Activated CD4-positive, alpha-beta T cell treated with anti-CD3 and anti-CD28 coated beads, Interleukin-2, amount 10 ng/mL, durations not matched to agents 24 days and 14 days (primary cell): ENCODE measurements at regions not wholly inside any gene's neighbourhood (a gene's known extent, or its start where the extent isn't known, plus 50 kb on each side); places are given as distances from the start of the nearest gene placed in this dataset.

Experiments
- DNase-seq: peaks from one replicate; pipeline ENCODE4 v3.0.0; 2022
- H3K27ac Mint-ChIP-seq: one replicate; pipeline ENCODE4 v1.8.0; 2022; ENCODE audit warnings: mild to moderate bottlenecking, mixed read lengths
- H3K27me3 Mint-ChIP-seq: one replicate; pipeline ENCODE4 v1.8.0; 2022; ENCODE audit warnings: mixed read lengths
- H3K36me3 Mint-ChIP-seq: one replicate; pipeline ENCODE4 v1.8.0; 2022; ENCODE audit warnings: low read depth, mild to moderate bottlenecking, mixed read lengths
- H3K4me1 Mint-ChIP-seq: one replicate; pipeline ENCODE4 v1.8.0; 2021; ENCODE audit warnings: mixed read lengths
- H3K4me3 Mint-ChIP-seq: one replicate; pipeline ENCODE4 v1.8.0; 2022; ENCODE audit warnings: mild to moderate bottlenecking, moderate library complexity, mixed read lengths
- H3K9me3 Mint-ChIP-seq: one replicate; pipeline ENCODE4 v1.8.0; 2021; ENCODE audit warnings: mixed read lengths
- intact Hi-C: fragments of 100-400 bp; cut with micrococcal nuclease; formaldehyde crosslinking; loops from one replicate; pipeline ENCODE4 v1.15.1; 2023

- peaks cover 13% of the 10 kb centered on the region for H3K9me3 Mint-ChIP-seq
- DNase-seq, result no peak
- no peaks in the 10 kb centered on the region for H3K36me3 Mint-ChIP-seq
- no peaks in the 10 kb centered on the region for H3K27me3 Mint-ChIP-seq
- H3K4me1 Mint-ChIP-seq, result no peaks in the 10 kb centered on the region
- H3K4me3 Mint-ChIP-seq, result no peak overlapping the region
- no peak overlapping the region for H3K27ac Mint-ChIP-seq
- intact Hi-C loops, result no loop called here
Observed at GRCh38 chr14:76657846-76658245, 103.4 kb upstream of the VASH1 start.

GRCh38 chr14:76662580-76662979 is 98.7 kb upstream of the VASH1 start:
- no peaks in the 10 kb centered on the region for H3K4me1 Mint-ChIP-seq
- H3K4me3 Mint-ChIP-seq, result no peak overlapping the region
- no peaks in the 10 kb centered on the region for H3K27me3 Mint-ChIP-seq
- no peak for DNase-seq
- no peaks in the 10 kb centered on the region for H3K36me3 Mint-ChIP-seq
- intact Hi-C loops, result no loop called here
- peaks cover 12% of the 10 kb centered on the region for H3K9me3 Mint-ChIP-seq
- H3K27ac Mint-ChIP-seq, result no peak overlapping the region

GRCh38 chr14:76664790-76665189 is 96.5 kb upstream of the VASH1 start:
- H3K27ac Mint-ChIP-seq, result no peak overlapping the region
- peaks cover 2% of the 10 kb centered on the region for H3K27me3 Mint-ChIP-seq
- H3K9me3 Mint-ChIP-seq, result peaks cover 2% of the 10 kb centered on the region
- H3K36me3 Mint-ChIP-seq, result no peaks in the 10 kb centered on the region
- H3K4me3 Mint-ChIP-seq, result no peak overlapping the region
- intact Hi-C loops, result no loop called here
- H3K4me1 Mint-ChIP-seq, result no peaks in the 10 kb centered on the region
- DNase-seq, result no peak

- Mint-ChIP-seq H3K4me1 (no peaks in the 10 kb centered on the region), H3K27me3 (peaks cover 5% of the 10 kb centered on the region), H3K27ac (no peak overlapping the region), H3K4me3 (no peak overlapping the region), H3K36me3 (no peaks in the 10 kb centered on the region), H3K9me3 (no peaks in the 10 kb centered on the region)
- intact Hi-C loops, result no loop called here
- DNase-seq, result no peak
Observed at GRCh38 chr14:76666746-76667145, 94.5 kb upstream of the VASH1 start.

GRCh38 chr14:76669770-76670169 is 91.5 kb upstream of the VASH1 start:
- DNase-seq, result no peak
- Mint-ChIP-seq H3K4me1 (no peaks in the 10 kb centered on the region), H3K4me3 (no peak overlapping the region), H3K9me3 (no peaks in the 10 kb centered on the region), H3K27ac (no peak overlapping the region), H3K36me3 (no peaks in the 10 kb centered on the region), H3K27me3 (peaks cover 12% of the 10 kb centered on the region)
- intact Hi-C loops, result no loop called here

GRCh38 chr14:76672123-76672522 is 89.1 kb upstream of the VASH1 start:
- Mint-ChIP-seq H3K27ac (no peak overlapping the region), H3K27me3 (peaks cover 12% of the 10 kb centered on the region), H3K36me3 (no peaks in the 10 kb centered on the region), H3K9me3 (no peaks in the 10 kb centered on the region), H3K4me1 (no peaks in the 10 kb centered on the region), H3K4me3 (no peak overlapping the region)
- intact Hi-C loops, result no loop called here
- no peak for DNase-seq

GRCh38 chr14:76673261-76673660 is 88.0 kb upstream of the VASH1 start:
- H3K9me3 Mint-ChIP-seq, result no peaks in the 10 kb centered on the region
- DNase-seq, result no peak
- no peaks in the 10 kb centered on the region for H3K36me3 Mint-ChIP-seq
- intact Hi-C loops, result no loop called here
- H3K4me3 Mint-ChIP-seq, result no peak overlapping the region
- H3K27ac Mint-ChIP-seq, result no peak overlapping the region
- no peaks in the 10 kb centered on the region for H3K4me1 Mint-ChIP-seq
- peaks cover 12% of the 10 kb centered on the region for H3K27me3 Mint-ChIP-seq

- Mint-ChIP-seq H3K27me3 (peaks cover 8% of the 10 kb centered on the region), H3K4me3 (no peak overlapping the region), H3K4me1 (no peaks in the 10 kb centered on the region), H3K36me3 (no peaks in the 10 kb centered on the region), H3K9me3 (no peaks in the 10 kb centered on the region), H3K27ac (no peak overlapping the region)
- DNase-seq, result no peak
- intact Hi-C loops, result no loop called here
Observed at GRCh38 chr14:76675046-76675445, 86.2 kb upstream of the VASH1 start.

GRCh38 chr14:76676539-76676938 is 84.7 kb upstream of the VASH1 start:
- Mint-ChIP-seq H3K4me3 (no peak overlapping the region), H3K9me3 (peaks cover 7% of the 10 kb centered on the region), H3K27ac (no peak overlapping the region), H3K36me3 (no peaks in the 10 kb centered on the region), H3K27me3 (peaks cover 10% of the 10 kb centered on the region), H3K4me1 (no peaks in the 10 kb centered on the region)
- no peak for DNase-seq
- intact Hi-C loops, result no loop called here

- no peak for DNase-seq
- peaks cover 8% of the 10 kb centered on the region for H3K9me3 Mint-ChIP-seq
- intact Hi-C loops, result no loop called here
- no peak overlapping the region for H3K4me3 Mint-ChIP-seq
- H3K4me1 Mint-ChIP-seq, result no peaks in the 10 kb centered on the region
- no peak overlapping the region for H3K27ac Mint-ChIP-seq
- no peaks in the 10 kb centered on the region for H3K36me3 Mint-ChIP-seq
- H3K27me3 Mint-ChIP-seq, result peaks cover 10% of the 10 kb centered on the region
Observed at GRCh38 chr14:76677534-76678145, 83.6 kb upstream of the VASH1 start.

- Mint-ChIP-seq H3K4me3 (no peak overlapping the region), H3K27ac (no peak overlapping the region)
Observed at GRCh38 chr14:76678244-76678800, 82.9 kb upstream of the VASH1 start.

GRCh38 chr14:76682367-76682766 is 78.9 kb upstream of the VASH1 start:
- H3K36me3 Mint-ChIP-seq, result no peaks in the 10 kb centered on the region
- H3K4me3 Mint-ChIP-seq, result no peak overlapping the region
- H3K27ac Mint-ChIP-seq, result no peak overlapping the region
- peaks cover 18% of the 10 kb centered on the region for H3K9me3 Mint-ChIP-seq
- no peak for DNase-seq
- intact Hi-C loops, result no loop called here
- H3K4me1 Mint-ChIP-seq, result no peaks in the 10 kb centered on the region
- peaks cover 9% of the 10 kb centered on the region for H3K27me3 Mint-ChIP-seq

More at GRCh38 chr14:76678244-76678800, 82.9 kb upstream of the VASH1 start:
- intact Hi-C loops, result no loop called here
- Mint-ChIP-seq H3K4me1 (no peaks in the 10 kb centered on the region), H3K27me3 (peaks cover 10% of the 10 kb centered on the region), H3K36me3 (no peaks in the 10 kb centered on the region), H3K9me3 (peaks cover 15% of the 10 kb centered on the region)
- DNase-seq, result no peak

GRCh38 chr14:76686646-76687045 is 74.6 kb upstream of the VASH1 start:
- intact Hi-C loops, result no loop called here
- H3K27ac Mint-ChIP-seq, result no peak overlapping the region
- no peak overlapping the region for H3K4me3 Mint-ChIP-seq
- H3K4me1 Mint-ChIP-seq, result no peaks in the 10 kb centered on the region
- no peak for DNase-seq
- no peaks in the 10 kb centered on the region for H3K36me3 Mint-ChIP-seq
- H3K9me3 Mint-ChIP-seq, result peaks cover 16% of the 10 kb centered on the region
- peaks cover 10% of the 10 kb centered on the region for H3K27me3 Mint-ChIP-seq

- DNase-seq, result no peak
- Mint-ChIP-seq H3K4me1 (no peaks in the 10 kb centered on the region), H3K27ac (no peak overlapping the region), H3K36me3 (no peaks in the 10 kb centered on the region), H3K4me3 (no peak overlapping the region), H3K27me3 (peaks cover 10% of the 10 kb centered on the region), H3K9me3 (peaks cover 14% of the 10 kb centered on the region)
- intact Hi-C loops, result no loop called here
Observed at GRCh38 chr14:76687611-76688382, 73.5 kb upstream of the VASH1 start.
